Vagina (tissue), 2 donors: ENCODE measurements at regions not wholly inside any gene's neighbourhood (a gene's known extent, or its start where the extent isn't known, plus 50 kb on each side); places are given as distances from the start of the nearest gene placed in this dataset.

Experiments
- DNase-seq, 2 donors: peaks; one replicate each; pipeline ENCODE4 v3.0.0-alpha.2; 2017; ENCODE audit errors: extremely low spot score in 2 of 2
- H3K27ac ChIP-seq: fragments of 200-600 bp; sonication (generic); one replicate; pipeline ENCODE4 v1.5.1; 2019
- H3K27me3 ChIP-seq: fragments of 200-600 bp; sonication (generic); one replicate; pipeline ENCODE4 v1.5.1; 2019
- H3K36me3 ChIP-seq, 2 donors: fragments of 200-600 bp; sonication (generic); one replicate each; pipeline ENCODE4 v1.5.1; 2017 to 2019
- H3K4me1 ChIP-seq: fragments of 200-600 bp; sonication (generic); one replicate; pipeline ENCODE4 v1.5.1; 2019
- H3K4me3 ChIP-seq, 2 donors: fragments of 200-600 bp; sonication (generic); 1 replicate in 1 of 2; 2 replicates in 1 of 2; pipeline ENCODE4 v1.5.1; 2016 to 2019
- H3K9me3 ChIP-seq: fragments of 200-600 bp; sonication (generic); one replicate; pipeline ENCODE4 v1.5.1; 2019
- CTCF ChIP-seq, 3 experiments: fragments of 450-650 bp in 2 of 3; fragments of 200-600 bp in 1 of 3; sonication (generic) in 1 of 3; IDR thresholded peaks; one replicate each; pipeline ENCODE4 v1.5.1; 2017 to 2019; ENCODE audit warnings: antibody characterized with exemption in 3 of 3, mild to moderate bottlenecking in 2 of 3, moderate library complexity in 2 of 3
- POLR2A ChIP-seq, 2 donors: fragments of 450-650 bp; IDR thresholded peaks; one replicate each; pipeline ENCODE4 v1.6.1; 2017; ENCODE audit warnings: antibody characterized with exemption in 2 of 2, mild to moderate bottlenecking in 2 of 2, moderate library complexity in 2 of 2
- POLR2AphosphoS5 ChIP-seq, 2 donors: sonication (generic); formaldehyde crosslinking; IDR thresholded peaks; one replicate each; pipeline ENCODE4 v1.9.0; 2017; ENCODE audit warnings: antibody characterized with exemption in 2 of 2, mild to moderate bottlenecking in 2 of 2, low read depth in 1 of 2; ENCODE audit not compliant: insufficient read depth in 1 of 2
- intact Hi-C: fragments of 100-400 bp; cut with DNase I; formaldehyde crosslinking; loops from one replicate; pipeline ENCODE4 v1.15.1; 2023

- no peaks in the 10 kb centered on the region for H3K9me3 ChIP-seq
- H3K27me3 ChIP-seq = no peaks in the 10 kb centered on the region
- H3K4me3 ChIP-seq = no peak overlapping the region
- H3K27ac ChIP-seq = no peak overlapping the region
- TF ChIP-seq POLR2A (IDR thresholded peaks at IDR 0.05) (no peak), POLR2AphosphoS5 (IDR thresholded peaks at IDR 0.05; ENCODE audit: insufficient read depth in 1 of 2, low read depth in 1 of 2) (no peak), CTCF (IDR thresholded peaks at IDR 0.05) (no peak)
- no peaks in the 10 kb centered on the region for H3K36me3 ChIP-seq
- intact Hi-C loops = no loop called here
- no peak for DNase-seq
- H3K4me1 ChIP-seq = peaks cover 4% of the 10 kb centered on the region
Observed at GRCh38 chr7:389911-390601, 100.1 kb downstream of the FOXL3 start.

GRCh38 chr7:390761-391410, 100.9 kb downstream of the FOXL3 start:
- intact Hi-C loops = no loop called here
- H3K4me1 ChIP-seq = peaks cover 4% of the 10 kb centered on the region

GRCh38 chr7:391411-391951, 101.5 kb downstream of the FOXL3 start:
- DNase-seq = no peak

More at GRCh38 chr7:390761-391410, 100.9 kb downstream of the FOXL3 start:
- no peaks in the 10 kb centered on the region for H3K36me3 ChIP-seq
- H3K27me3 ChIP-seq = no peaks in the 10 kb centered on the region
- H3K4me3 ChIP-seq = no peak overlapping the region
- H3K27ac ChIP-seq = no peak overlapping the region
- no peak for TF ChIP-seq POLR2AphosphoS5 (IDR thresholded peaks at IDR 0.05; ENCODE audit: insufficient read depth in 1 of 2, low read depth in 1 of 2)
- no peak for TF ChIP-seq CTCF (IDR thresholded peaks at IDR 0.05)
- TF ChIP-seq POLR2A (IDR thresholded peaks at IDR 0.05) = no peak
- DNase-seq = no peak
- H3K9me3 ChIP-seq = peaks cover 4% of the 10 kb centered on the region

GRCh38 chr7:391961-392524, 102.1 kb downstream of the FOXL3 start:
- TF ChIP-seq POLR2AphosphoS5 (IDR thresholded peaks at IDR 0.05; ENCODE audit: insufficient read depth in 1 of 2, low read depth in 1 of 2) = no peak
- no peak for TF ChIP-seq CTCF (IDR thresholded peaks at IDR 0.05)
- no peak for TF ChIP-seq POLR2A (IDR thresholded peaks at IDR 0.05)
- H3K4me1 ChIP-seq = peaks cover 4% of the 10 kb centered on the region
- H3K4me3 ChIP-seq = no peak overlapping the region
- no peaks in the 10 kb centered on the region for H3K36me3 ChIP-seq
- DNase-seq = no peak
- no peak overlapping the region for H3K27ac ChIP-seq
- intact Hi-C loops = no loop called here
- H3K9me3 ChIP-seq = peaks cover 4% of the 10 kb centered on the region
- H3K27me3 ChIP-seq = no peaks in the 10 kb centered on the region

More at GRCh38 chr7:391411-391951, 101.5 kb downstream of the FOXL3 start:
- Histone ChIP-seq H3K4me1 (peaks cover 4% of the 10 kb centered on the region), H3K36me3 (no peaks in the 10 kb centered on the region), H3K9me3 (peaks cover 4% of the 10 kb centered on the region), H3K4me3 (no peak overlapping the region), H3K27ac (no peak overlapping the region), H3K27me3 (no peaks in the 10 kb centered on the region)
- no peak for TF ChIP-seq CTCF (IDR thresholded peaks at IDR 0.05)
- TF ChIP-seq POLR2AphosphoS5 (IDR thresholded peaks at IDR 0.05; ENCODE audit: insufficient read depth in 1 of 2, low read depth in 1 of 2) = no peak
- TF ChIP-seq POLR2A (IDR thresholded peaks at IDR 0.05) = no peak
- intact Hi-C loops = no loop called here
